D721Med (cell line): ENCODE measurements at regions not wholly inside any gene's neighbourhood (a gene's known extent, or its start where the extent isn't known, plus 50 kb on each side); places are given as distances from the start of the nearest gene placed in this dataset.

ENCODE experiments used
- DNase-seq: peaks from one replicate; pipeline ENCODE4 v3.0.0; 2011; ENCODE audit warnings: low spot score; ENCODE audit not compliant: insufficient read length
- FAIRE-seq: peaks from 2 replicates; lab custom pipeline; 2011; peaks lifted over from hg19 to GRCh38; lab: Jason Lieb, UNC
- TF ChIP-seq, protein P1 (sequence below): IDR thresholded peaks from 2 replicates; pipeline ENCODE4 v1.5.1; 2012; ENCODE audit warnings: mild to moderate bottlenecking, control low read depth; ENCODE audit not compliant: insufficient read depth; ENCODE audit errors: missing control alignments

DNA sequence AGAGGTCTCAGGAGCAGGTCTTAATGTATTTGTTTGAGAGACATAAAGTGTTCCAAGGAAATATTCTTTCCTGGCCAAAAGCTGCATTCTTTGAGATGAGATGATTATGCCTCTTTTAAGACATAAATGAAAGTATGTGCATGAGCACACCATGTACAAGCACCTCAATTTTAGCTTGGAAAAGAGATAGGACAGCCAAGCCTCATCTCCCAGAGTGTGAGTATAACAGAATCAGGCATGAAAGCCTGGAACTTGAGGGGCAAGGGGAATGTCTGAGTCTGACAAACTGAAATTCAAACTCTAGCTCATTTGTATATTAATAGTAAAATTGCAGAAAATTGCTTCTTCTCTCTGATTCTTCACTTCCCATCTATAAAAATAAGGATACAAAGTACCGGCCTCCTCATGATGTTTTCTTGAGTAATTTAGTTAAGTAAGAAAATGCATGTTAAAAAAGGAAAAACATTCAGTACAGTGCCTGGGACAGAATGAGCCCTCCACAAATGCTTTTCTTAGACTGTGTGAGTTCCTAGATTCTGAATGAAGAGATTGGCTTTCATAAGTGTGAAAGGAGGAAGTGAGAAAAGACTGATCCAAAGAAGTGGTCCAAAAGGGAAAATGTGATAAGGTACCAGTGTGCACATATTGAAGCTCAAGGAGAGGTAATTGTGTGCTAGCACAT lies 1260.9 kb upstream of the SORCS1 start:
- FAIRE-seq (no peak), DNase-seq (no peak)
- TF ChIP-seq, protein P1, sequence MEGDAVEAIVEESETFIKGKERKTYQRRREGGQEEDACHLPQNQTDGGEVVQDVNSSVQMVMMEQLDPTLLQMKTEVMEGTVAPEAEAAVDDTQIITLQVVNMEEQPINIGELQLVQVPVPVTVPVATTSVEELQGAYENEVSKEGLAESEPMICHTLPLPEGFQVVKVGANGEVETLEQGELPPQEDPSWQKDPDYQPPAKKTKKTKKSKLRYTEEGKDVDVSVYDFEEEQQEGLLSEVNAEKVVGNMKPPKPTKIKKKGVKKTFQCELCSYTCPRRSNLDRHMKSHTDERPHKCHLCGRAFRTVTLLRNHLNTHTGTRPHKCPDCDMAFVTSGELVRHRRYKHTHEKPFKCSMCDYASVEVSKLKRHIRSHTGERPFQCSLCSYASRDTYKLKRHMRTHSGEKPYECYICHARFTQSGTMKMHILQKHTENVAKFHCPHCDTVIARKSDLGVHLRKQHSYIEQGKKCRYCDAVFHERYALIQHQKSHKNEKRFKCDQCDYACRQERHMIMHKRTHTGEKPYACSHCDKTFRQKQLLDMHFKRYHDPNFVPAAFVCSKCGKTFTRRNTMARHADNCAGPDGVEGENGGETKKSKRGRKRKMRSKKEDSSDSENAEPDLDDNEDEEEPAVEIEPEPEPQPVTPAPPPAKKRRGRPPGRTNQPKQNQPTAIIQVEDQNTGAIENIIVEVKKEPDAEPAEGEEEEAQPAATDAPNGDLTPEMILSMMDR, result no peak

DNA sequence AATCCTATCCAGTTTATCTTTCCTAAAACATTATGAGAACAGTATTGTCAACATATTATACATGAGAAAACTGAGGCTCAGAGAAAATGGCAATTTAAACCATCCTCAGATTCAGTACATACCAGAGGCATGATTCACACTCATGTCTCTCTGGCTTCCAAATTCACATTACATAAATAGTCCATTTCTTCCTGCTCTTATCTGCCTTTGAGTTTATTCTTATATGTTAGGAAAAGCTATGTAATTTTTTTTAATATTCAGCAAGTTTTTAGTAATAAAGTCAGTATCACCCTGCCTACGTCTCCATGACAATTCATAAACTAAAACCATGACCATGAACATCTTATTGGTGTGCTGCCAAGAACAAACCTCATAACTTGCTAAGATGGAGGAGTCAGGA lies 1260.2 kb upstream of the SORCS1 start:
- TF ChIP-seq, protein P1, result no peak
- no peak for FAIRE-seq
- no peak for DNase-seq

DNA sequence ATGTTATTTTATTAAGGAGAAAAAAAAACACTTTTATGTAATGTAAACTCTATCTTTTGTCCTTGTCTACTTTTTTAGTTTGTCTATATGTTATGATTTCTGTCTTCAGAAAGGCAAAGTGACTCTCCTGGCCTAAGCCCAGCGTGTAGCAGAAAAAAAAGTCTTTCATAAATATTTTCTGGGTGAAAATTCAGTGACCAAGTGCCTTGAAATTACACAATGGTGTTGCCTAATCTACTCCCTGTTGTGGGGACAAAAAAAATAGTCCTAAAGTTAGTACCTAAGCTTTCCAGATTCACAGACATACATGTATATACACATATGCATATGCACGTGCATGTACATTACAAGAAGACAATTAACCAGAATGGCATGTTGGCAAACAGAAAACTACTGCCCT lies 1257.8 kb upstream of the SORCS1 start:
- TF ChIP-seq, protein P1, result no peak
- DNase-seq (no peak), FAIRE-seq (no peak)

DNA sequence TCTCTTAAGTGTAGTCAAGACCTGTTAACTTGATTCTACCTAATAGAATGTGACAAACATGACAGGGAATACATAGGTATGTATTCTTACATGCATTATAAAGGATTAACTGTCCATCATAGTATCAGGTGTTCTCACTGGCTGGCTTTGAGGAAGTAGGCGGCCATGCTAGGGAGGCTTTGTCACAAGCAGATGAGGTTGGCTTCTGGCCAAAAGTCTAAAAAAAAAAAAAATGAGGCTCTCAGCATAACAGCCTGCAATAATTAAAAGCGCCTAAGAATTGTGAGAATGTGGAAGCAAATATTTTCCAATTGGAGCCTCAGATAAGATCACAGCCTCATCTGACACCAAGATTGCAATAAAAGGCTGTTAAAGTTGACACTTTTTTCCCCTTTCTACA lies 1256.8 kb upstream of the SORCS1 start:
- DNase-seq, result no peak
- TF ChIP-seq, protein P1, result no peak
- FAIRE-seq, result no peak

DNA sequence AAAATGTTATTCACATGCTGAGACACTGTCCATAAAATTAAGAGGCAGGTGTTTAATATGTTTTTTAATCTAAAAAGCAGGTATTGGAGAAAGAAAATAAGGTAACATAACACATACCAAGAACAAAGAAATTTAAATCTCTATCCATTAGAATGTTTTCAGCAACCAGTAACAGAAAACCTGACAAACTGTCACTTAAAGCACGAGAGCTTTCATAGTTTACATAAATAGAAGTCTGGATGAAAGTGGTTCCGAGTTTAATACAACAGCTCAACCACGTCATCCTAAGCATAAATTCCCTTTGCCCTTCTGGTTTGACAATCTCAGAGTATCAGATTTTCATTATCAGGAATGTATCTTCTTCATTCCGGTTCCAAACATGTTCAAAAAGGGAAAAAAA lies 1249.4 kb upstream of the SORCS1 start:
- DNase-seq, result no peak
- TF ChIP-seq, protein P1, result no peak
- no peak for FAIRE-seq

DNA sequence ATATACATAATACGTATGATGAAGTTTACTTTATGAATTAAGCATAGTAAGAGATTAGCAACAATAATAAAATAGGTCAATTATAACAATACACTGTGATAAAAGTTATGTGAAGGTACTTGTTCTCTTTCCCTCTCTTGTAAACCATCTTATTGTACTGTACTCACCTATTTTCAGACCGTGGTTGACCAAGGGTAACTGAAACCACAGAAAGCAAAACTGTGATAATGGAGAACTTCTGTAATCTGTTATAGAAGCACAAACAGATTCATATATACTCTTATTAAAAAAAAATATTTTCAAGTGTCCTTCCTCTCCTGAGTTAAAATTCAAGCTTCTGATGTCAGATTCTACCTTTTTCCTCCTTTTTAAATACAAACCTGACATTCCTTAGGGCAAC lies 1247.8 kb upstream of the SORCS1 start:
- TF ChIP-seq, protein P1, result no peak
- FAIRE-seq, result no peak
- no peak for DNase-seq

DNA sequence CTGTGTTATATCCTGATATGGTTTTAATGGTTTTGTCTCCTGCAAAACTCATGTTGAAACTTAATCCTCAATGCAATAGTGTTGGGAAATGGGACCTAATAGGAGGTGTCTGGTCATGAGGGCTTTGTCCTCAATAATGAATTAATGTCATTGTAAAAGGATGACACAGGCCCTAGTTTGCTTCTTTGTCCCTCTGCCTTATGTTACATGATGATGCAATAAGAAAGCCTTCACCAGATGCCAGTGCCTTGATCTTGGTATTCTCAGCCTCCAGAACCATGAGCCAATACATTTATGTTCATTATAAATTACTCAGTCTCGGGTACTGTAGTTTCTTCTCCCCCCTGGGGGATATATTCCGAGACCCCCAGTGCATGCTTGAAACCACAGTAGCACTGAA lies 1247.4 kb upstream of the SORCS1 start:
- DNase-seq (no peak), FAIRE-seq (no peak)
- TF ChIP-seq, protein P1, result no peak
